ENCODE measurements at regions not wholly inside any gene's neighbourhood (a gene's known extent, or its start where the extent isn't known, plus 50 kb on each side); places are given as distances from the start of the nearest gene placed in this dataset.
"Not testable (repeated sequence)": the region's sequence is repeated elsewhere in the genome, so short reads cannot be mapped to it uniquely, and the experiment has no call there.

DNA sequence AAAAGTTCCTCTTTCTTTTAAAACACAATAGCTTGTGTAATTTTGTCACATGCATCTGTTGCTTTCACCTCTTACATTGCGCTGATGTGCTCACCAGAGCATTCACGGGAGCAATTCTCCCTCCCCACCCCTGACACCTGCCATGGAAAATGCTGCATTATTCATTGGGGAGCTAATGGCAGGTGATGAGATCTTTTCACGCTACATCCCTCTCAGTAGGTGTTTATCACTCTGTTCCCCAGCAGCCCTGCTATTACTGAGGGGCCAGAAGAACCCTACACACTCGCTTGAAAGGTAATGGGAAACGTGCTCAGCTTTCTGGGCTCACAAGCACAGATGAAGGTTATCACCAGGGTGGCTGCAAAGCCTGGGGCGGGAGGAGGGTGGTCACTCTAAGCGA lies 398.0 kb downstream of the PSAT1 start:
- Histone ChIP-seq H3K27ac (no peak overlapping the region), H3K4me3 (no peak overlapping the region), H3K9me3 (no peaks in the 10 kb centered on the region), H3K36me3 (no peaks in the 10 kb centered on the region), H3K4me1 (no peaks in the 10 kb centered on the region), H3K27me3 (no peaks in the 10 kb centered on the region)
- TF ChIP-seq, protein P1, sequence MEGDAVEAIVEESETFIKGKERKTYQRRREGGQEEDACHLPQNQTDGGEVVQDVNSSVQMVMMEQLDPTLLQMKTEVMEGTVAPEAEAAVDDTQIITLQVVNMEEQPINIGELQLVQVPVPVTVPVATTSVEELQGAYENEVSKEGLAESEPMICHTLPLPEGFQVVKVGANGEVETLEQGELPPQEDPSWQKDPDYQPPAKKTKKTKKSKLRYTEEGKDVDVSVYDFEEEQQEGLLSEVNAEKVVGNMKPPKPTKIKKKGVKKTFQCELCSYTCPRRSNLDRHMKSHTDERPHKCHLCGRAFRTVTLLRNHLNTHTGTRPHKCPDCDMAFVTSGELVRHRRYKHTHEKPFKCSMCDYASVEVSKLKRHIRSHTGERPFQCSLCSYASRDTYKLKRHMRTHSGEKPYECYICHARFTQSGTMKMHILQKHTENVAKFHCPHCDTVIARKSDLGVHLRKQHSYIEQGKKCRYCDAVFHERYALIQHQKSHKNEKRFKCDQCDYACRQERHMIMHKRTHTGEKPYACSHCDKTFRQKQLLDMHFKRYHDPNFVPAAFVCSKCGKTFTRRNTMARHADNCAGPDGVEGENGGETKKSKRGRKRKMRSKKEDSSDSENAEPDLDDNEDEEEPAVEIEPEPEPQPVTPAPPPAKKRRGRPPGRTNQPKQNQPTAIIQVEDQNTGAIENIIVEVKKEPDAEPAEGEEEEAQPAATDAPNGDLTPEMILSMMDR (IDR thresholded peaks at IDR 0.05): no peak
- no peak for DNase-seq (ENCODE audit: low spot score)

DNA sequence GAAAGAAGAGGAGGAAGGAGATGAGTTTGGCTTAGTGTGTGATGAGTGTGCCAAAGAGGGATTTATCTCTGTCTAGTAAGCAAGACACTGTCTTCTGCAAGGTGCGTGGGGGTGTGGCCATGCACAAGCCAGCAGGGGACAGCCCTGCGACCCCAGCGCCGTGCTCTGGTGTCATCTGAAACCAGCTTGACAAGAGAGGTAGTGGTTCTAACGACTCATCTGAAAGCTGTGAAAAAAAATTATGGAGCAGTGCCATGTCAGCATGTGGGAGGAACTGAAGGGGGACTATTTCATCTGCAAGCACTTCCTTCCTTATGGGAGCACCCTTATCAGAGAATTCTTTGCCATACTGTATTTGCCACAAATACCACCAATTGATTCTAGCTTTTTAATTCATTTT lies 398.6 kb downstream of the PSAT1 start:
- Histone ChIP-seq H3K27me3 (no peaks in the 10 kb centered on the region), H3K4me1 (no peaks in the 10 kb centered on the region), H3K4me3 (no peak overlapping the region), H3K9me3 (no peaks in the 10 kb centered on the region), H3K36me3 (no peaks in the 10 kb centered on the region), H3K27ac (no peak overlapping the region)
- TF ChIP-seq, protein P1 (IDR thresholded peaks at IDR 0.05): no peak
- DNase-seq (ENCODE audit: low spot score): no peak

DNA sequence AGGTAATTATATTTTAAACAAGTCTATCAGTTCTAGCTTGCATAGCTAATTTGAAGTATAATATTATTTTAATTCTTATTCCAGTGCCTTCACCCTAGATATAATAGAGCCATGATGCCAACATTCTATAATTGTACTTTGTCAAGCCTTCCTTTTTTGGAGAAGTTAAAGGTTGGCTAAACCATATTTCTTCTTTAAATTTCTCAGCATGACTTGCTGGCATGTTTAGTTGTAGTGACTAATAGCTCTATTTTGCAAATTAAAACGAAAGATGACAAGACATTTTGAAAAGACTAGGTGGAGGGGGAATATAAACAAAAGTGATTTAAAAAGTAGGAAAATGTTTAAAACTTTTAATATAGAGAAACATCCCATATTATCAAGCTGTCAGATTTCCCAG lies 400.7 kb downstream of the PSAT1 start:
- H3K4me3 ChIP-seq: no peak overlapping the region
- H3K36me3 ChIP-seq: no peaks in the 10 kb centered on the region
- TF ChIP-seq, protein P1 (IDR thresholded peaks at IDR 0.05): no peak
- no peak for DNase-seq (ENCODE audit: low spot score)
- H3K4me1 ChIP-seq: no peaks in the 10 kb centered on the region
- H3K27ac ChIP-seq: no peak overlapping the region
- no peaks in the 10 kb centered on the region for H3K9me3 ChIP-seq
- H3K27me3 ChIP-seq: no peaks in the 10 kb centered on the region

DNA sequence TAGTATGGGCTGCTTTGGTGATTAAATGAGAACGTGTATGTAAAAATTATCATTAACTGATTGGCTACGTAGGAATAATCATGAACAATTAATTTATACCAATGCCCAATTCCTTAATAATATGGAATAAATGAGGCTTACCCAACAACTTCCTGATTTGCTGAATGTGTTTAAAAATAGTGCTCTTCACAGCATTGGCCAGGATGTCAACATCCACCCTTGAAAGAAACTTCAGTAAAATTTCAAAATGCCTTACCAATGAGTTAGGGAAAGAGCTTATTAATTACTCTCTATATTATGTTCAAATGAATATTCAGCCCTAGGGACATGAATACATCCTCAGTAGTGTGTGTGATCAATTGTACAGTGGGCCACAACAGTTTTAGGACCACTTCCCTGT lies 401.4 kb downstream of the PSAT1 start:
- Histone ChIP-seq H3K4me3 (no peak overlapping the region), H3K4me1 (no peaks in the 10 kb centered on the region), H3K27ac (no peak overlapping the region), H3K27me3 (no peaks in the 10 kb centered on the region), H3K36me3 (no peaks in the 10 kb centered on the region), H3K9me3 (no peaks in the 10 kb centered on the region)
- TF ChIP-seq, protein P1 (IDR thresholded peaks at IDR 0.05): no peak
- DNase-seq (ENCODE audit: low spot score): no peak

DNA sequence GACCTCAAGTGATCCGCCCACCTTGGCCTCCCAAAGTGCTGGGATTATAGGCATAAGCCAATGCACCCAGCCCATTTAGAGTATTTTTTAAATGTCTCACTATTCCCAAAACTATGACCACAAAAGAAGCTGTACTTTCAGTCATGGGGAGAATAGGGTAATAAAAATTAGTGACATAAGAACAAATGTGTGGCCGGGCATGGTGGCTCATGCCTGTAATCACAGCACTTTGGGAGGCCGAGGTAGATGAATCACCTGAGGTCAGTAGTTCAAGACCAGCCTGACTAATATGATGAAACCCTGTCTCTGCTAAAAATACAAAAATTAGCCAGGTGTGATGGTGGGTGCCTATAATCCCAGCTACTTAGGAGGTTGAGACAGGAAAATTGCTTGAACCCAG lies 402.3 kb downstream of the PSAT1 start:
- H3K36me3 ChIP-seq; H3K9me3 ChIP-seq; H3K4me3 ChIP-seq; H3K27ac ChIP-seq; H3K27me3 ChIP-seq; DNase-seq (ENCODE audit: low spot score); H3K4me1 ChIP-seq: not testable (repeated sequence)

DNA sequence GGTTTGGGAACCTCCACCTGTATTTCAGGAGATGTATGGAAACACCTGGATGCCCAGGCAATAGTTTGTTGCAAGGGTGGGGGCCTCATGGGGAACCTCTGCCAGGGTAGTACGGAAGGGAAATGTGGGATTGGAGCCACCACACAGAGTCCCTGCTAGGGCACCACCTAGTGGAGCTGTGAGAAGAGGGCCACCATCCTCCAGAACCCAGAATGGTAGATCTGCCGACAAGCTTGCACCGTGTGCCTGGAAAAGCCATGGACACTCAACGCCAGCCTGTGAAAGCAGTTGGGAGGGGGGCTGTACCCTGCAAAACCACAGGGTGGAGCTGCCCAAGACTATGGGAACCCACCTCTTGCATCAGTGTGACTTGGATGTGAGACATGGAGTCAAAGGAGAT lies 407.2 kb downstream of the PSAT1 start:
- not testable (repeated sequence) for H3K4me3 ChIP-seq; DNase-seq (ENCODE audit: low spot score); H3K27me3 ChIP-seq; H3K36me3 ChIP-seq; H3K9me3 ChIP-seq; H3K4me1 ChIP-seq; H3K27ac ChIP-seq

DNA sequence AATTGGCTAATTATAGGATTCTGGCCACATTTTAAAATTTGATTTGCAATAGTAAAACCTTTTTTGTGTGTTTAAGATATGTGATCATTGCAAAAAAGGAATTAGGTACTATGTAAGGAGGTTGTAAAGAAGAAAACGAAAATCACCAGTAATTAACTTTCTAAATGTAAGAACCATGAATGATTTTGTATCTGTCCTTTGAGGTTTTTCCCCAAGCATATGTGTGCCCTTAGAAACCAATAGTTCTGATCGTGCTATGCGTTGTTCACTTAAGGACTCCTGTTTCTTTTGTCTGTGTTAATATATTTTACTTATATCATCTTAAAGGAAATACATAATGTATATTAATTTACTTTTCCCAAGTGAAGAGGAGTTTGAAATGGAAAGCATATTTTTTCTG lies 410.2 kb downstream of the PSAT1 start:
- Histone ChIP-seq H3K27ac (no peak overlapping the region), H3K4me3 (no peak overlapping the region), H3K9me3 (no peaks in the 10 kb centered on the region), H3K36me3 (no peaks in the 10 kb centered on the region), H3K4me1 (no peaks in the 10 kb centered on the region), H3K27me3 (no peaks in the 10 kb centered on the region)
- TF ChIP-seq, protein P1 (IDR thresholded peaks at IDR 0.05): no peak
- no peak for DNase-seq (ENCODE audit: low spot score)
